H9 (cell line): ENCODE measurements at regions not wholly inside any gene's neighbourhood (a gene's known extent, or its start where the extent isn't known, plus 50 kb on each side); places are given as distances from the start of the nearest gene placed in this dataset.

Experiments
- DNase-seq: peaks from one replicate; pipeline ENCODE4 v3.0.0-alpha.2; 2017
- H2AFZ ChIP-seq: one replicate; pipeline ENCODE4 v1.6.1; 2013; ENCODE audit warnings: mild to moderate bottlenecking, low read length, control low read depth, moderate library complexity
- H2AK5ac ChIP-seq: 2 replicates; pipeline ENCODE4 v1.6.1; 2013; ENCODE audit warnings: low read length, control low read depth, mixed read lengths; ENCODE audit not compliant: insufficient read length
- H2BK120ac ChIP-seq: one replicate; pipeline ENCODE4 v1.6.1; 2013; ENCODE audit warnings: low read depth, mild to moderate bottlenecking, low read length, control low read depth, inconsistent platforms; ENCODE audit not compliant: poor library complexity, severe bottlenecking
- H2BK12ac ChIP-seq: 2 replicates; pipeline ENCODE4 v1.6.1; 2013; ENCODE audit warnings: low read length, control low read depth, mixed read lengths, low read depth; ENCODE audit not compliant: insufficient read length
- H2BK15ac ChIP-seq: 2 replicates; pipeline ENCODE4 v1.6.1; 2013; ENCODE audit warnings: low read depth, low read length, control low read depth
- H2BK20ac ChIP-seq: one replicate; pipeline ENCODE4 v1.6.1; 2013; ENCODE audit warnings: low read depth, mild to moderate bottlenecking, low read length, control low read depth, inconsistent platforms; ENCODE audit not compliant: poor library complexity, severe bottlenecking
- H2BK5ac ChIP-seq: 2 replicates; pipeline ENCODE4 v1.6.1; 2013; ENCODE audit warnings: low read length, control low read depth, mixed read lengths; ENCODE audit not compliant: insufficient read length
- H3K14ac ChIP-seq: 2 replicates; pipeline ENCODE4 v1.6.1; 2013; ENCODE audit warnings: low read length, control low read depth; ENCODE audit not compliant: insufficient read depth
- H3K18ac ChIP-seq: 2 replicates; pipeline ENCODE4 v1.6.1; 2013; ENCODE audit warnings: low read depth, mild to moderate bottlenecking, mixed read lengths, low read length, control low read depth; ENCODE audit not compliant: insufficient read length
- H3K23ac ChIP-seq: 2 replicates; pipeline ENCODE4 v1.6.1; 2013; ENCODE audit warnings: low read length, control low read depth, mixed read lengths, low read depth; ENCODE audit not compliant: insufficient read length
- H3K23me2 ChIP-seq: 2 replicates; pipeline ENCODE4 v1.6.1; 2013; ENCODE audit warnings: low read depth, mild to moderate bottlenecking, mixed read lengths, low read length, control low read depth; ENCODE audit not compliant: insufficient read length, poor library complexity, severe bottlenecking
- H3K27ac ChIP-seq: 2 replicates; pipeline ENCODE4 v1.5.1; 2013; ENCODE audit warnings: low read length, control low read depth, mixed read lengths, low read depth; ENCODE audit not compliant: insufficient read length
- H3K27me3 ChIP-seq: 2 replicates; pipeline ENCODE4 v1.6.1; 2013; ENCODE audit warnings: low read length, control low read depth, inconsistent platforms; ENCODE audit not compliant: insufficient read depth
- H3K4ac ChIP-seq: 2 replicates; pipeline ENCODE4 v1.6.1; 2013; ENCODE audit warnings: low read depth, mild to moderate bottlenecking, control low read depth, inconsistent platforms, low read length, moderate library complexity
- H3K4me1 ChIP-seq: 2 replicates; pipeline ENCODE4 v1.6.1; 2013; ENCODE audit warnings: low read length, control low read depth, inconsistent platforms; ENCODE audit not compliant: insufficient read depth
- H3K4me2 ChIP-seq: 2 replicates; pipeline ENCODE4 v1.6.1; 2013; ENCODE audit warnings: low read length, control low read depth, mixed read lengths; ENCODE audit not compliant: insufficient read length, insufficient read depth
- H3K56ac ChIP-seq: 2 replicates; pipeline ENCODE4 v1.6.1; 2013; ENCODE audit warnings: low read depth, mild to moderate bottlenecking, mixed read lengths, low read length, control low read depth; ENCODE audit not compliant: insufficient read length
- H3K79me1 ChIP-seq: 2 replicates; pipeline ENCODE4 v1.6.1; 2013; ENCODE audit warnings: low read depth, mild to moderate bottlenecking, moderate library complexity, low read length, control low read depth, inconsistent platforms; ENCODE audit not compliant: insufficient read depth, poor library complexity, severe bottlenecking
- H3K79me2 ChIP-seq: 2 replicates; pipeline ENCODE4 v1.6.1; 2013; ENCODE audit warnings: low read length, control low read depth, inconsistent platforms; ENCODE audit not compliant: insufficient read depth
- H3K9ac ChIP-seq: 2 replicates; pipeline ENCODE4 v1.6.1; 2013; ENCODE audit warnings: low read length, control low read depth, mixed read lengths; ENCODE audit not compliant: insufficient read length; ENCODE audit errors: extremely low read depth
- H3K9me3 ChIP-seq: one replicate; pipeline ENCODE4 v1.6.1; 2013; ENCODE audit warnings: low read depth, low read length, inconsistent platforms; ENCODE audit not compliant: control insufficient read depth
- H3T11ph ChIP-seq: one replicate; pipeline ENCODE4 v1.6.1; 2013; ENCODE audit warnings: mild to moderate bottlenecking, low read length, control low read depth, inconsistent platforms
- H4K20me1 ChIP-seq: one replicate; pipeline ENCODE4 v1.6.1; 2013; ENCODE audit not compliant: control insufficient read depth, insufficient read length, insufficient read depth
- H4K5ac ChIP-seq: 2 replicates; pipeline ENCODE4 v1.6.1; 2013; ENCODE audit warnings: low read depth, mild to moderate bottlenecking, mixed read lengths, low read length, control low read depth; ENCODE audit not compliant: insufficient read length
- H4K8ac ChIP-seq: replicated peaks from 2 replicates; pipeline ENCODE4 v1.6.1; 2013; ENCODE audit warnings: low read length, control low read depth, mixed read lengths, low read depth; ENCODE audit not compliant: insufficient read length
- H4K91ac ChIP-seq: 2 replicates; pipeline ENCODE4 v1.6.1; 2013; ENCODE audit warnings: low read depth, mild to moderate bottlenecking, moderate library complexity, mixed read lengths, low read length, control low read depth; ENCODE audit not compliant: insufficient read length
- H3K27ac Mint-ChIP-seq, 3 experiments: 2 replicates in 2 of 3; 3 replicates in 1 of 3; pipeline ENCODE4 v1.8.0; 2020 to 2021; ENCODE audit warnings: mixed read lengths in 3 of 3, mild to moderate bottlenecking in 1 of 3, moderate library complexity in 1 of 3
- H3K27me3 Mint-ChIP-seq: 2 replicates; pipeline ENCODE4 v1.8.0; 2021; ENCODE audit warnings: low read depth, mild to moderate bottlenecking, moderate library complexity, mixed read lengths
- H3K36me3 Mint-ChIP-seq, 3 experiments: 2 replicates in 2 of 3; 3 replicates in 1 of 3; pipeline ENCODE4 v1.8.0; 2020 to 2021; ENCODE audit warnings: low read depth in 3 of 3, mixed read lengths in 3 of 3; ENCODE audit not compliant: insufficient read depth in 1 of 3
- H3K4me1 Mint-ChIP-seq, 2 experiments: 2 replicates each; pipeline ENCODE4 v1.8.0; 2020; ENCODE audit warnings: mixed read lengths in 2 of 2
- H3K4me3 Mint-ChIP-seq, 2 experiments: 2 replicates in 1 of 2; 3 replicates in 1 of 2; pipeline ENCODE4 v1.8.0; 2020 to 2021; ENCODE audit warnings: mild to moderate bottlenecking in 2 of 2, mixed read lengths in 2 of 2, moderate library complexity in 1 of 2
- H3K9me3 Mint-ChIP-seq, 2 experiments: 2 replicates in 1 of 2; 3 replicates in 1 of 2; pipeline ENCODE4 v1.8.0; 2020; ENCODE audit warnings: mild to moderate bottlenecking in 2 of 2, mixed read lengths in 2 of 2, moderate library complexity in 1 of 2
- CTCF ChIP-seq: fragments of 200-600 bp; sonication (generic); conservative IDR thresholded peaks from 3 replicates; pipeline ENCODE4 v1.8.0; 2021; ENCODE audit warnings: antibody characterized with exemption, mild to moderate bottlenecking
- WGBS: extraction: QIAGEN DNeasy Blood & Tissue Kit; methylation state at CpG from one replicate; pipeline ENCODE4 v1.1.7; 2013; ENCODE audit warnings: missing lambda C conversion rate, low lambda C conversion rate, mixed read lengths; ENCODE audit not compliant: insufficient read length; ENCODE audit errors: extremely low coverage; 5-methylcytosine and 5-hydroxymethylcytosine counted together

DNA sequence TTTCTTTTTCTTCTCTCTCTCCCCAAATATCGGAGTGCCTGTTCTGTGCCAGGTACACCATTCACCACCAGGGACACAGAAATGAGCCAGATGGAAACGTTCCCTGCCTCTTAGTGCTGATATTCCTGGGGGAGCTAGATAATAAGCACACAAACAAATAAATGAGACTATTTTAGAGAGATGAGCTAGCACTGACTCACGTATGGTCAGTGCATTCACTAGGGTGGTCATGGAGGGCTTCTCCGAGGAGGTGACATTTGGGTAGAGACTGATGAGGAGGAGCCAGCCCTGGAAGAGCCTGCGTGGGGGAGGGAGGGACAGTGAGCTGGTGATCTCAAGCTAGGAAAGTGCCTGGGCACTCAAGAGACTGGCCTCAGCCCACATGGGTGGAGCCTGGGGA lies 252.3 kb upstream of the KCNG1 start:
- Histone ChIP-seq H2AFZ (no peak overlapping the region), H3K79me2 (no peaks in the 10 kb centered on the region), H2BK5ac (no peak overlapping the region), H3K14ac (no peak overlapping the region; the same call in 1 of the 2 replicates), H2BK15ac (no peak overlapping the region), H2BK12ac (no peak overlapping the region), H3T11ph (no peak overlapping the region), H2BK120ac (no peak overlapping the region), H4K91ac (no peak overlapping the region), H3K4ac (no peak overlapping the region), H3K9me3 (no peaks in the 10 kb centered on the region), H3K23ac (no peak overlapping the region), H3K4me2 (no peak overlapping the region), H3K27ac (no peak overlapping the region), H4K20me1 (peaks cover 2% of the 10 kb centered on the region), H3K4me1 (no peaks in the 10 kb centered on the region), H3K27me3 (no peaks in the 10 kb centered on the region; the same call in 1 of the 2 replicates), H3K9ac (no peak overlapping the region), H3K23me2 (no peaks in the 10 kb centered on the region), H4K5ac (no peak overlapping the region), H4K8ac (no peak overlapping the region), H3K56ac (no peak overlapping the region), H3K79me1 (no peaks in the 10 kb centered on the region), H2BK20ac (no peak overlapping the region), H3K18ac (no peak overlapping the region), H2AK5ac (no peak overlapping the region)
- no peak for DNase-seq
- no peak for TF ChIP-seq CTCF
- Mint-ChIP-seq H3K9me3 (peaks cover 9 to 16% of the 10 kb centered on the region in 2 experiments), H3K27ac (0 out of 7 replicates have a peak overlapping the region, but pooled peaks of 1 of the 3 experiments have one; percentile 13), H3K4me3 (no peak overlapping the region), H3K4me1 (peaks cover 3% of the 10 kb centered on the region in 2 experiments; a peak in 2 of 4 replicates), H3K36me3 (peaks cover 0 to 5% (median 1%) of the 10 kb centered on the region in 3 experiments; a peak in 4 of 7 replicates), H3K27me3 (peaks cover 4% of the 10 kb centered on the region; the same call in 1 of the 2 replicates)
- WGBS: no CpG with 5 or more reads among the region's 5 CpGs
